CD4-positive, alpha-beta T cell treated with Interleukin-15 for 4 hours (primary cell): ENCODE measurements at regions not wholly inside any gene's neighbourhood (a gene's known extent, or its start where the extent isn't known, plus 50 kb on each side); places are given as distances from the start of the nearest gene placed in this dataset.

Experiments
- DNase-seq: peaks from one replicate; pipeline ENCODE4 v3.0.0-alpha.2; 2020; ENCODE audit warnings: low spot score

GRCh38 chr10:89829262-89829886 is 128.0 kb downstream of the KIF20B start:
- no peak for DNase-seq

- DNase-seq = no peak
Measured at GRCh38 chr10:89829887-89830269, 128.5 kb downstream of the KIF20B start.

GRCh38 chr10:89830624-89831023 is 129.2 kb downstream of the KIF20B start:
- no peak for DNase-seq

- DNase-seq = no peak
Measured at GRCh38 chr10:89836840-89837164, 135.4 kb downstream of the KIF20B start.

- peak; percentile 12 for DNase-seq
Measured at GRCh38 chr10:89837165-89838043, 136.0 kb downstream of the KIF20B start.

GRCh38 chr10:89838044-89838615 is 136.7 kb downstream of the KIF20B start:
- DNase-seq = no peak

GRCh38 chr10:89845541-89846280 is 144.3 kb downstream of the KIF20B start:
- no peak for DNase-seq

- no peak for DNase-seq
Measured at GRCh38 chr10:89846281-89846630, 144.9 kb downstream of the KIF20B start.

GRCh38 chr10:89846786-89847185 is 145.4 kb downstream of the KIF20B start:
- DNase-seq = no peak

GRCh38 chr10:89852872-89853271 is 151.5 kb downstream of the KIF20B start:
- DNase-seq = no peak

- no peak for DNase-seq
Measured at GRCh38 chr10:89853781-89854191, 152.4 kb downstream of the KIF20B start.

- DNase-seq = no peak
Measured at GRCh38 chr10:89857431-89858042, 156.1 kb downstream of the KIF20B start.

- DNase-seq = no peak
Measured at GRCh38 chr10:89861199-89861573, 159.8 kb downstream of the KIF20B start.

GRCh38 chr10:89861584-89862301 is 160.4 kb downstream of the KIF20B start:
- DNase-seq = peak; percentile 47

- no peak for DNase-seq
Measured at GRCh38 chr10:89867964-89868363, 166.6 kb downstream of the KIF20B start.

GRCh38 chr10:89869180-89869579 is 167.8 kb downstream of the KIF20B start:
- no peak for DNase-seq

GRCh38 chr10:89869592-89870156 is 168.3 kb downstream of the KIF20B start:
- DNase-seq = no peak

GRCh38 chr10:89870936-89871335 is 169.5 kb downstream of the KIF20B start:
- no peak for DNase-seq

- no peak for DNase-seq
Measured at GRCh38 chr10:89873055-89873454, 171.7 kb downstream of the KIF20B start.

- no peak for DNase-seq
Measured at GRCh38 chr10:89875557-89875956, 174.2 kb downstream of the KIF20B start.

GRCh38 chr10:89879121-89879520 is 177.7 kb downstream of the KIF20B start:
- DNase-seq = no peak
